PFSK-1 (cell line): ENCODE measurements at regions not wholly inside any gene's neighbourhood (a gene's known extent, or its start where the extent isn't known, plus 50 kb on each side); places are given as distances from the start of the nearest gene placed in this dataset.

Source experiments
- POLR2AphosphoS5 ChIP-seq: IDR thresholded peaks from 2 replicates; pipeline ENCODE4 v1.6.1; 2012; ENCODE audit warnings: low read depth, mild to moderate bottlenecking, control low read depth, low read length, moderate library complexity
- TF ChIP-seq, protein P1 (sequence below), 2 experiments: IDR thresholded peaks; 2 replicates each; pipeline versions ENCODE4 v1.6.1 to v1.8.0; 2011 to 2012; ENCODE audit warnings: low read depth in 2 of 2, low read length in 2 of 2, control low read depth in 1 of 2, inconsistent platforms in 1 of 2, mild to moderate bottlenecking in 1 of 2, moderate library complexity in 1 of 2; ENCODE audit not compliant: insufficient read depth in 1 of 2

DNA sequence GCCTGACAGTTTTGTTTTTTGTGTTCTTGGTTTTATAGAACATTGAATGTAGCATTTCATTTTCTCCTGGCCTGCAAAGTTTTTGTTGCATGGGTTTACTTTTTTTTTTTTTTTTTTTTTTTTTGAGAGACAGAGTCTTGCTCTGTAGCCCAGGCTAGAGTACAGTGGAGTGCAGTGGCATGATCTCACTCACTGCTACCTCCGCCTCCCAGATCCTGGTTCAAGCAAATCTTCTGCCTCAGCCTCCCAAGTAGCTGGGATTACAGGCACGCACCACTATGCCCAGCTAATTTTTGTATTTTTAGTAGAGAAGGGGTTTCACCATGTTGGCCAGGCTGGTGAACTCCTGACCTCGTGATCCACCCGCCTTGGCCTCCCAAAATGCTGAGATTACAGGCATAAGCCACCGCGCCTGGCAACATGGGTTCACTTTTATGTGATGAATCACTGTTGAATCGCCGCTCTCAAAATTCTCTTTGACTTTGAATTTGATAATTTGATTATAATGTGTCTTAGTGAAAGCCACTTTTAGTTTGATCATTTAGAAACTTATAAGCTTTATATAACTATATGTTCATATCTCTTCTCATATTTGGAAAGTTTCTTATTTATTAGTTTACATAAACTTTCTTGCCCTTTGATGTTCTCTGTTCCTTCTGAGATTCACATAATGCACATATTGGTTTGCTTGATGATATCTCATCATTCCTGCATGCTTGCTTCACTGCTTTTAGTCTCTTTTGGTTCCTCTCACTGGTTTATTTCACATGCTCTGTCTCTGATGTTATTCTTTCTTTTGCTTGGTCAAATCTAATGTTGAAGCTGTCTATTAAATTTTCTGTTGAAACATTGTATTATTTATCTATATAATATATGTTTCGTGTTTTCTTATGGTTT, 589.0 kb upstream of the CNTN5 start:
- TF ChIP-seq POLR2AphosphoS5, result no peak
- TF ChIP-seq, protein P1, sequence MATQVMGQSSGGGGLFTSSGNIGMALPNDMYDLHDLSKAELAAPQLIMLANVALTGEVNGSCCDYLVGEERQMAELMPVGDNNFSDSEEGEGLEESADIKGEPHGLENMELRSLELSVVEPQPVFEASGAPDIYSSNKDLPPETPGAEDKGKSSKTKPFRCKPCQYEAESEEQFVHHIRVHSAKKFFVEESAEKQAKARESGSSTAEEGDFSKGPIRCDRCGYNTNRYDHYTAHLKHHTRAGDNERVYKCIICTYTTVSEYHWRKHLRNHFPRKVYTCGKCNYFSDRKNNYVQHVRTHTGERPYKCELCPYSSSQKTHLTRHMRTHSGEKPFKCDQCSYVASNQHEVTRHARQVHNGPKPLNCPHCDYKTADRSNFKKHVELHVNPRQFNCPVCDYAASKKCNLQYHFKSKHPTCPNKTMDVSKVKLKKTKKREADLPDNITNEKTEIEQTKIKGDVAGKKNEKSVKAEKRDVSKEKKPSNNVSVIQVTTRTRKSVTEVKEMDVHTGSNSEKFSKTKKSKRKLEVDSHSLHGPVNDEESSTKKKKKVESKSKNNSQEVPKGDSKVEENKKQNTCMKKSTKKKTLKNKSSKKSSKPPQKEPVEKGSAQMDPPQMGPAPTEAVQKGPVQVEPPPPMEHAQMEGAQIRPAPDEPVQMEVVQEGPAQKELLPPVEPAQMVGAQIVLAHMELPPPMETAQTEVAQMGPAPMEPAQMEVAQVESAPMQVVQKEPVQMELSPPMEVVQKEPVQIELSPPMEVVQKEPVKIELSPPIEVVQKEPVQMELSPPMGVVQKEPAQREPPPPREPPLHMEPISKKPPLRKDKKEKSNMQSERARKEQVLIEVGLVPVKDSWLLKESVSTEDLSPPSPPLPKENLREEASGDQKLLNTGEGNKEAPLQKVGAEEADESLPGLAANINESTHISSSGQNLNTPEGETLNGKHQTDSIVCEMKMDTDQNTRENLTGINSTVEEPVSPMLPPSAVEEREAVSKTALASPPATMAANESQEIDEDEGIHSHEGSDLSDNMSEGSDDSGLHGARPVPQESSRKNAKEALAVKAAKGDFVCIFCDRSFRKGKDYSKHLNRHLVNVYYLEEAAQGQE (IDR thresholded peaks at IDR 0.05; ENCODE audit: insufficient read depth in 1 of 2, low read depth in 2 of 2, low read length in 2 of 2), result no peak
